Memory B cell (primary cell): ENCODE measurements at regions not wholly inside any gene's neighbourhood (a gene's known extent, or its start where the extent isn't known, plus 50 kb on each side); places are given as distances from the start of the nearest gene placed in this dataset.
"Not testable (repeated sequence)": the region's sequence is repeated elsewhere in the genome, so short reads cannot be mapped to it uniquely, and the experiment has no call there.

Experiments used
- ATAC-seq: fragments of 150-1000 bp; cut with Tn5 transposase; 2 replicates; pipeline ENCODE4 v1.10.0; 2021; ENCODE audit warnings: low read depth, mild to moderate bottlenecking, moderate library complexity
- DNase-seq, 2 donors: peaks; one replicate each; pipeline ENCODE4 v3.0.0; 2022; ENCODE audit warnings: low spot score in 2 of 2
- H3K27ac Mint-ChIP-seq: one replicate; pipeline ENCODE4 v1.8.0; 2022; ENCODE audit warnings: mild to moderate bottlenecking, moderate library complexity, mixed read lengths
- H3K27me3 Mint-ChIP-seq: one replicate; pipeline ENCODE4 v1.8.0; 2022; ENCODE audit warnings: mixed read lengths
- H3K36me3 Mint-ChIP-seq: one replicate; pipeline ENCODE4 v1.8.0; 2022; ENCODE audit warnings: mild to moderate bottlenecking, mixed read lengths
- H3K4me1 Mint-ChIP-seq: one replicate; pipeline ENCODE4 v1.8.0; 2022; ENCODE audit warnings: mixed read lengths
- H3K4me3 Mint-ChIP-seq: one replicate; pipeline ENCODE4 v1.8.0; 2022; ENCODE audit warnings: mild to moderate bottlenecking, moderate library complexity, mixed read lengths
- H3K9me3 Mint-ChIP-seq: one replicate; pipeline ENCODE4 v1.8.0; 2022; ENCODE audit warnings: mixed read lengths

DNA sequence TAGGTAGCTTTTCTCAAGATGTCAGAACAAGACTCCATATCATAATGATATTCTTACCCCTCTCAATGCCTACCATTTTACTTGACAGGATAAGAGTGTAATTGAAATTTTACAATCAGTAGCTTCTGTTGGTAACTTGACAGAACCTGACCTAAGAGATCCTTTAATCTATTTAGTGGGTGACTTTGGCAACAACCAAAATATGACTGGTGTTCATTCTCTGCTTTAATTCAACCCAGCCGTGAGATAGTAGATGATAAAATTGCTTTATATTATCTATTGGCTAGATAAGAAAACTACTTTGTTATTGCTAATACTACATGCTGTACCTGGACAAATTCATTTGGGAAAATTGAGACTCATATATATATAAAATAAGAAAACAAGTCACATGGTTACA lies 770.2 kb upstream of the NXPH2 start:
- DNase-seq, result no peak
- H3K4me1 Mint-ChIP-seq, result no peaks in the 10 kb centered on the region
- no peak for ATAC-seq
- no peaks in the 10 kb centered on the region for H3K36me3 Mint-ChIP-seq
- H3K9me3 Mint-ChIP-seq, result peaks cover 10% of the 10 kb centered on the region
- H3K27ac Mint-ChIP-seq, result no peak overlapping the region
- no peaks in the 10 kb centered on the region for H3K27me3 Mint-ChIP-seq
- no peak overlapping the region for H3K4me3 Mint-ChIP-seq

DNA sequence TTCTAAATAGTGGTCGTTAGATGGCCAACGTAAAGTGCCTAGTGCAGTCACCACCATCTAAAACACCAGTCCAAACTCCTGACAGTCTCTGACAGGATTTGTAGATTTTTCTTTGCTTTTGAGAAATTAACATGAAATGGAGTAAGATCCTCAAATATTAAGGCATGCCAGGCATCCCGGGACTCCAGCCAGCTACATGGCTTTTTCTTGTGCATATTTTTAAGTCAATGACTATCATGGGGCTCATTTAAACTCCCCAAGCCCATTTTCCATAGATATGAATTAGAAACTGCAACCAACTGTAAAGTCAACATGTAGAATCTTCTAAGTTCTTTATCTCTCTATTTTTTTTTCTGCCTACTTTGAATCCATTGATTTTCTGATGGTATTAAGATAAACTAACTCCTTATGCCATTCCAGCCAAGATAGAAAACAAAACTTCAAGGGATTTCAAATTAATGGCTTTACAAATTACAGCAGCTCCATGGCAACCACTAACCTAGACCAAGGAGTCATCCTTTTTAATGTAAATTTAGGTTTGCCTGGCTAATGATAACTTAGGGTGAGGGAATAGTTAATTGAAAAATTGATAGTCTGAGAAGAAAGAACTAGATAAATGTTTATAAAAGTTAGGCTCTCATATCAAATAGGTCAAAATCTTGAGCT lies 764.1 kb upstream of the NXPH2 start:
- no peaks in the 10 kb centered on the region for H3K27me3 Mint-ChIP-seq
- ATAC-seq, result no peak
- no peaks in the 10 kb centered on the region for H3K4me1 Mint-ChIP-seq
- no peaks in the 10 kb centered on the region for H3K36me3 Mint-ChIP-seq
- H3K27ac Mint-ChIP-seq, result no peak overlapping the region
- DNase-seq, result no peak
- H3K4me3 Mint-ChIP-seq, result no peak overlapping the region
- H3K9me3 Mint-ChIP-seq, result peaks cover 7% of the 10 kb centered on the region

DNA sequence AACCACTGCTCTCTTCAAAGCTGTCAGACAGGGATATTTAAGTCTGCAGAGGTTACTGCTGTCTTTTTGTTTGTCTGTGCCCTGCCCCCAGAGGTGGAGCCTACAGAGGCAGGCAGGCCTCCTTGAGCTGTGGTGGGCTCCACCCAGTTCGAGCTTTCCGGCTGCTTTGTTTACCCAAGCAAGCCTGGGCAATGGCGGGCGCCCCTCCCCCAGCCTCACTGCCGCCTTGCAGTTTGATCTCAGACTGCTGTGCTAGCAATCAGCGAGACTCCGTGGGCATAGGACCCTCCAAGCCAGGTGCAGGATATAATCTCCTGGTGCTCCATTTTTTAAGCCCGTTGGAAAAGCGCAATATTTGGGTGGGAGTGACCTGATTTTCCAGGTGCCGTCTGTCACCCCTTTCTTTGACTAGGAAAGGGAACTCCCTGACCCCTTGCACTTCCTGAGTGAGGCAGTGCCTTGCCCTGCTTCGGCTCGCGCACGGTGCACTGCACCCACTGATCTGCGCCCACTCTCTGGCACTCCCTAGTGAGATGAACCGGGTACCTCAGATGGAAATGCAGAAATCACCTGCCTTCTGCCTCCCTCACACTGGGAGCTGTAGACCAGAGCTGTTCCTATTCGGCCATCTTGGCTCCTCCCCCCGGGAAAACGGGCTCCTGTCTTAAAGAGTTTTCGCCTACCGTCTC lies 758.3 kb upstream of the NXPH2 start:
- H3K9me3 Mint-ChIP-seq, H3K4me1 Mint-ChIP-seq, ATAC-seq, H3K27me3 Mint-ChIP-seq, DNase-seq, H3K4me3 Mint-ChIP-seq, H3K36me3 Mint-ChIP-seq, H3K27ac Mint-ChIP-seq: not testable (repeated sequence)

DNA sequence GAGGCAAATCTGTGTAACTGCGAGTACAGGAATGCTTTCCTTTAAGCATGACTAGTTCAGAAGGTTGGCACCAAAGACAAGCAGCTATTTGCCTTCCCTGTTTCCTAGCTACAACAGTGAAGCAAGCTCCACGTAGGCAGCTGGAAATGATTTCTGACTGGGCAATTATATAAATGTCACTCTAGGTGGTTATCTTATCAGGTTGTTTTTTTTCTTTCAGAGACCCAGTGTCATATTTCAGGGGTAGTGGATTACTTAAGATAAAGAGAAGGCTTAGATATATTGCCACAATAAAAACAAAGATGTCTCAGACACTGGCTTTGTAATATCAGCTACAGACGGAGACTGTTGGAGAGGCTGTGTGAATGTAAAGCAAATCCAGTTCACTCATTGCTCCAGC lies 748.9 kb upstream of the NXPH2 start:
- no peaks in the 10 kb centered on the region for H3K27me3 Mint-ChIP-seq
- DNase-seq (no peak), ATAC-seq (no peak)
- no peak overlapping the region for H3K27ac Mint-ChIP-seq
- H3K4me3 Mint-ChIP-seq, result no peak overlapping the region
- peaks cover 3% of the 10 kb centered on the region for H3K9me3 Mint-ChIP-seq
- no peaks in the 10 kb centered on the region for H3K36me3 Mint-ChIP-seq
- H3K4me1 Mint-ChIP-seq, result no peaks in the 10 kb centered on the region

DNA sequence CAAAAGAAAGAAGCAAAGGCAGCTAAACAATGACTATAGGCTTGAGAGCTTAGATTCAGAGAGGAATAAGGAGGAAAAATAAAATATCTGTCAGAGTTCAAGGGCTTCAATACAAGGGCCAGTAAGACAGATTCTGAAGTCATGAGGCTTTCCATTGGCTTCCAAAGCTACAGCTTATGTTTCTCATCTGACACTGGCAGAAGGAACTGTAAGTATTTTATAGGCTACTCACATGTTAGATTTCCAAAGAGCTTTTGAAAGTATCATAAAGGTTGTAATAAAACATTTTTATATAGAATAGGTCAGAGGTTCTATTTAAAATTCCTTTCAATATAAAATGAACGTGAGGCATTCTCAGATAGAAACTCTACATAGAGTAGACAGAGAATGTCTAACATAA lies 746.6 kb upstream of the NXPH2 start:
- H3K27ac Mint-ChIP-seq, result no peak overlapping the region
- H3K4me1 Mint-ChIP-seq, result no peaks in the 10 kb centered on the region
- H3K36me3 Mint-ChIP-seq, result no peaks in the 10 kb centered on the region
- H3K27me3 Mint-ChIP-seq, result no peaks in the 10 kb centered on the region
- peaks cover 3% of the 10 kb centered on the region for H3K9me3 Mint-ChIP-seq
- DNase-seq (no peak), ATAC-seq (no peak)
- no peak overlapping the region for H3K4me3 Mint-ChIP-seq

DNA sequence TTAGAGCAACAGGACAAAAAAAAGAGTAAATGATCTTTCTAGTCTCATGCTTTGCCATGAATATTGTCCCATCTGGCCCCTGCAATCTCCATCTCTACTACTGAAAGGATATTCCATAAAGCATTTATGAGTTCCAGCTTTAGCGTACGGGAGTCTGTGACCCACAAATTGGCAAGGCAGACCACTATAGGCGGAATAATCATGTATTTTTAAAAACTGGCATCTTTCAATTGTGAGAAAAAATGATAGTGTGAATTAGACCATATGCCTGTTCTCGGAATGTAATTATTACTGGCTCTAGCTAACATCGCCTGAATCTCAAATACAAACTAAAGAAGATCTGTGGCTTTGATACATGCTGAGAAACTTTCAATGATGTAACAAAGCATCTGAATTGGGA lies 738.1 kb upstream of the NXPH2 start:
- H3K9me3 Mint-ChIP-seq, result peaks cover 4% of the 10 kb centered on the region
- no peaks in the 10 kb centered on the region for H3K27me3 Mint-ChIP-seq
- DNase-seq, result no peak
- ATAC-seq, result no peak
- no peaks in the 10 kb centered on the region for H3K4me1 Mint-ChIP-seq
- H3K36me3 Mint-ChIP-seq, result no peaks in the 10 kb centered on the region
- no peak overlapping the region for H3K4me3 Mint-ChIP-seq
- H3K27ac Mint-ChIP-seq, result no peak overlapping the region

DNA sequence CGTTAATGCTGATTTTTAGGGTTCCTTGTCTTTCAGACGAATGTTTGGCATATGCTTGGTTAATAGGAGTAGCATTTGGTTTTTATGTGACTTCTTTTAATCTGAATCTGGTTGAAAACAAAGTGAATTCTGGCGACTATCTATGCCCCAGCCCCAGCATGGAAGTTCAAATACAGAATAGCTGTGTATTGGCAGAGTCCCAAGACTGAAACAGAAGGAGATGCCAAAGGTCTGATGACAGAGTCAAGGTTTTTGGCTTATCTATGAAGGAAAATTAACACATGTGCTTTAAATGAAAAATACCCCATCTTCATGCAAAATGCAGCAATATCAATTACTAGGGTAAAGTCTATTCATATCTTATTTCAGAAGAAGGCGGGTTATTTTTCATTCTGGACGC lies 734.8 kb upstream of the NXPH2 start:
- H3K36me3 Mint-ChIP-seq, result no peaks in the 10 kb centered on the region
- DNase-seq (no peak), ATAC-seq (no peak)
- H3K4me1 Mint-ChIP-seq, result no peaks in the 10 kb centered on the region
- peaks cover 4% of the 10 kb centered on the region for H3K9me3 Mint-ChIP-seq
- no peaks in the 10 kb centered on the region for H3K27me3 Mint-ChIP-seq
- H3K4me3 Mint-ChIP-seq, result no peak overlapping the region
- H3K27ac Mint-ChIP-seq, result no peak overlapping the region

DNA sequence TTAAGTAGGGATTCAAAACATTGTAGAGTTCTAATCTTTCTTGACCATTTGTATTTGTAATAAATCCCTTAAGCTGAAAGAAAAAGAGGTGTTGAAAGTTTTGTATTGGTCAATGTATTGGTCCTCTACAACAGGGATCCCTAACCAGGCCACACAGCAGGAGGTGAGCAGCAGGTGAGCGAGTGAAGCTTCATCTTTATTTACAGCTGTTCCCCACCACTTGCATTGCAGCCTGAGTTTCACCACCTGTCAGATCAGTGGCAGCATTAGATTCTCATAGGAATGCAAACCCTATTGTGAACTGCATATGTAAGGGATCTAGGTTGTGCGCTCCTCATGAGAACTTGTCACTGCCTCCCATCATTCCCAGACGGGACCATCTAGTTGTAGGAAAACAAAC lies 715.7 kb upstream of the NXPH2 start:
- Mint-ChIP-seq H3K4me1 (no peaks in the 10 kb centered on the region), H3K27me3 (no peaks in the 10 kb centered on the region), H3K36me3 (no peaks in the 10 kb centered on the region), H3K4me3 (no peak overlapping the region), H3K9me3 (peaks cover 6% of the 10 kb centered on the region), H3K27ac (no peak overlapping the region)
- ATAC-seq (no peak), DNase-seq (no peak)

DNA sequence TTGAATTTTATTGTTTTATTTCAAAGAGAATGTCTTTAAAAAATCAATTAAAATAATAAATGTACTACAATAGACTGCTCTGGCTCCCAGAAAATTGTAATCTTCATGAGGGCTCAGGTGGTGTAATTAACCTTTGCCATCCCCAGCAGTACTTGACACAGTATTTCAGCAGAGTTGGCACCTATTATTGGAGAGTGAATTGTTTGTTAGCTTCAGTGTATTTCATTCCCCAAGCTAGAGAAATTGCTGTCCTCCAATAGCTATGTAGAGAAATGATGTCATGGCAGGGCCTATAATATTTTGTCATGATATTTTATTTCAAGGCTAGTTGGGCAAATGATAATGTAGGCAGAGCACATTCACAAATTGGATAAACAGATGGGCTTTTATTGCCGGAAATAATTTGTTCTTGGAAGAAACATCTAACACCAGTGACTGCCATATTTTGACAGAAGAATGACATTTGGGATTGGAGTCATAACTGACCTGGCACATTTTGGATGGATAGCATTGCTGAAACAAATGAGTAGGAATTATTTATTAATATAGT lies 712.0 kb upstream of the NXPH2 start:
- Mint-ChIP-seq H3K27ac (no peak overlapping the region), H3K27me3 (no peaks in the 10 kb centered on the region), H3K36me3 (no peaks in the 10 kb centered on the region), H3K9me3 (peaks cover 5% of the 10 kb centered on the region), H3K4me1 (no peaks in the 10 kb centered on the region), H3K4me3 (no peak overlapping the region)
- DNase-seq (no peak), ATAC-seq (no peak)

DNA sequence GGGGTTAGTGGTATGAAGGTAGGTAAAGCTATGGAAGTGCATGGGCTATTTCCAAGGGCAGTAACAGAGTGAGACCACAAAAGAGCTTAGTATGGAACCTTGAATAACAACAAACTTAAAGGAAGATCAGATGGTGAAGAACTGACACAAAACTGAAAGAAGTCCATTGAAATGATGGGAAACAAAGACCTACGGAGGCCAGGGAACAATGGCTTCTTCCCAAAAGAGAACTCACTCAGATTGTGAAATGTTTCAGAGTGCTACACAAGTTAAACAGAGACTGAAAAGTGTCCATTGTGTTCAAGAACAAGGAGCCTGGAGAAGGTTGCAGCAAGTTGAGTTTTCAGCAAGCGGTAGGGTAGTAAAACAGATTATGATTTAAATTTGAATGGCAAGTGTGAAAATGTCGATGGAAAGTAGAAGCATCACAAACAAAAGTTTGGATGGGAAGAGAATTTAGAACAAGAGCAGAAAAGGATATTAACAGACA lies 700.0 kb upstream of the NXPH2 start:
- Mint-ChIP-seq H3K27me3 (no peaks in the 10 kb centered on the region), H3K36me3 (no peaks in the 10 kb centered on the region), H3K4me1 (no peaks in the 10 kb centered on the region), H3K9me3 (peaks cover 4% of the 10 kb centered on the region), H3K4me3 (no peak overlapping the region), H3K27ac (no peak overlapping the region)
- no peak for DNase-seq
- no peak for ATAC-seq

DNA sequence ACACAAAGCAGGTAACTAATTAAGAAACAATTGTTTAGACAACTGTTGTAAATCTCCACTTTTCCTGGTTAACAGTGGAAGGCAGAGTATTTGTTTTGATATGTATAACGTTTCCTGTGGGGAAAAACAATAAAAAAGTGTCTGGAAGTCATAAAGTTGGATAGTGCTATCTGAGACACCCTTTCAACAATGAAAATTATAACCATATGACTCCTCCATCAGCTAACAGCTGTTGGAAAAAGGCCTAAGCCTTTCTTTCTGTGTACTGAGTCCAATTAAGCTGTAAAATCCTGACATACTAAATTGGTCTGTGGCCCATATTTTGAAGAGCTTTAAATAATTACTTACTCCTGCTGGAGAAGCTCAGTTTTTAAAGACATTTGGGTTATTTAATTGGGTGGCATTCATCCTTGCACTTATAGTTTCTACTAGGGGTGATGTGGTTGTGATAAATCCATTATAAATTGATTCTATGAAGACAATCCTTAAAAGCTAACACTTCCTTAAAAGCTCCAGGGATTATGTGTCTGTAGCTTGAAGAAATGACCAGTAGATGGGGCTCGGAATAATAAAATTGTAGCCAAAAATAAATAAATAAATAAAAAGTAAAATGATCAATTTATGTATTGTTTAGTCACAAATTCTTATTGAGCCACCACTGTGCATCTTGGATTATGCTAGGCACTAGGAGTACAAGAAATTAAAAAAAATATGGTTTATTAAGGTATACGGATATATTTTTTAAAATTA lies 698.1 kb upstream of the NXPH2 start:
- H3K4me3 Mint-ChIP-seq, result no peak overlapping the region
- H3K27me3 Mint-ChIP-seq, result no peaks in the 10 kb centered on the region
- ATAC-seq (no peak), DNase-seq (no peak)
- H3K4me1 Mint-ChIP-seq, result no peaks in the 10 kb centered on the region
- no peaks in the 10 kb centered on the region for H3K36me3 Mint-ChIP-seq
- H3K27ac Mint-ChIP-seq, result no peak overlapping the region
- H3K9me3 Mint-ChIP-seq, result peaks cover 4% of the 10 kb centered on the region

DNA sequence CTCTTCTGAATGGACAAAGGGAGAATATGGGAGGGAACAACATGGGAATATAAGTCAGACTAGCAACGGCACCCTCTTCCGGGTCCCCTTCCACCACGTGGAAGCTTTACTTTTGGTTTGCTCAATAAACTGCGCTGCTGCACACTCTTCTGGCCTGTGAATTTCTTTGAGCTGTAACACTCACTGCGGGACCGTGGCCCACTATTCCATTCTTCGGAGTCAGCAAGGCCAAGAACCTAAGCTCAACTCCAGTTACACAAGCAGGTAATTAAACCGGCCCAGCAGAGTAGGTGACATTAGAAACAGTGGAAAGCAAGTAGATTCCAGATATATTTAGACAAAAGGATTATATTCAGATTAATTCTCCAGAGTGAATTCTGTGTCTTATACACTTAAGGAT lies 697.4 kb upstream of the NXPH2 start:
- H3K27ac Mint-ChIP-seq, result no peak overlapping the region
- H3K4me3 Mint-ChIP-seq, result no peak overlapping the region
- DNase-seq (no peak), ATAC-seq (no peak)
- no peaks in the 10 kb centered on the region for H3K36me3 Mint-ChIP-seq
- H3K9me3 Mint-ChIP-seq, result peaks cover 4% of the 10 kb centered on the region
- no peaks in the 10 kb centered on the region for H3K27me3 Mint-ChIP-seq
- H3K4me1 Mint-ChIP-seq, result no peaks in the 10 kb centered on the region

DNA sequence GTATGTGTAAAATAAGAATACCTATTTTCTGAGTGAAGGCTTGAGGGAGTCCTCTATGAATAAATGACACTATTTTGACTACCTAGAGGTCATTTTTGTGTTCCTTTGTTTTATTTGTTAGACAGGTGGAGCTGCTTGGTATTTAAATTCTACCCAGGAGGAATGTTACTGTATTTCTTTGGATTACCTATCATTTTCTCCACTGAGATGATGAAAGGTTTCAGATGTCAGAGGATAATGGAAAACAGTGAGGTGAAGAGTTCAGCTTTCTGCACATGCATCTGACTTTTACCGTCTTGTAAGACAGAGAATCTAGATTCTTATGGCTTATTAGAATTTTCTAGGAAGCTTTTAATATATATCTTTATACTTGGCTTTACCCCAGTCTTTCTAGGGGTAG lies 689.8 kb upstream of the NXPH2 start:
- Mint-ChIP-seq H3K27ac (no peak overlapping the region), H3K4me1 (no peaks in the 10 kb centered on the region), H3K36me3 (no peaks in the 10 kb centered on the region), H3K27me3 (no peaks in the 10 kb centered on the region), H3K4me3 (no peak overlapping the region), H3K9me3 (peaks cover 2% of the 10 kb centered on the region)
- no peak for DNase-seq
- ATAC-seq, result no peak

DNA sequence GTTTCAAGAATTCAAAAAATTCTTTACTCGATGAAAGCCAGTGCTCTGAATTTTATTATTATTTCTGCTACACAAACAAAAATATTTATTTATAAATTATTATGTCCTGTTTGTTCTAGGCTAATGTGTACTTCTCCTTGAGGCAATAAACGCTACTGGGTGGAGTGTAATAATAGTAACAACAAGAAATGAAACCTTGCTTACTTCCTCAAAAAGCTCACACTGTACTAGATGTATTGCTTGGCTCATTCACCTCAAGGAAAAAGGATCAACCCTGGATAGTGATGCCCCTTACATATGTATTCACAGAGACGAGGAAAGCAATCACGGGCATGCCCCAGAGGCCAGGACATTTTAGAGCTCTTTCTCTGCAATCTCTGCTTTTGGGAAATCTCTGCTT lies 685.6 kb upstream of the NXPH2 start:
- H3K27ac Mint-ChIP-seq, result no peak overlapping the region
- H3K36me3 Mint-ChIP-seq, result no peaks in the 10 kb centered on the region
- DNase-seq (no peak), ATAC-seq (no peak)
- no peak overlapping the region for H3K4me3 Mint-ChIP-seq
- peaks cover 2% of the 10 kb centered on the region for H3K9me3 Mint-ChIP-seq
- H3K27me3 Mint-ChIP-seq, result no peaks in the 10 kb centered on the region
- H3K4me1 Mint-ChIP-seq, result no peaks in the 10 kb centered on the region
